ENCODE measurements at regions not wholly inside any gene's neighbourhood (a gene's known extent, or its start where the extent isn't known, plus 50 kb on each side); places are given as distances from the start of the nearest gene placed in this dataset.

DNA sequence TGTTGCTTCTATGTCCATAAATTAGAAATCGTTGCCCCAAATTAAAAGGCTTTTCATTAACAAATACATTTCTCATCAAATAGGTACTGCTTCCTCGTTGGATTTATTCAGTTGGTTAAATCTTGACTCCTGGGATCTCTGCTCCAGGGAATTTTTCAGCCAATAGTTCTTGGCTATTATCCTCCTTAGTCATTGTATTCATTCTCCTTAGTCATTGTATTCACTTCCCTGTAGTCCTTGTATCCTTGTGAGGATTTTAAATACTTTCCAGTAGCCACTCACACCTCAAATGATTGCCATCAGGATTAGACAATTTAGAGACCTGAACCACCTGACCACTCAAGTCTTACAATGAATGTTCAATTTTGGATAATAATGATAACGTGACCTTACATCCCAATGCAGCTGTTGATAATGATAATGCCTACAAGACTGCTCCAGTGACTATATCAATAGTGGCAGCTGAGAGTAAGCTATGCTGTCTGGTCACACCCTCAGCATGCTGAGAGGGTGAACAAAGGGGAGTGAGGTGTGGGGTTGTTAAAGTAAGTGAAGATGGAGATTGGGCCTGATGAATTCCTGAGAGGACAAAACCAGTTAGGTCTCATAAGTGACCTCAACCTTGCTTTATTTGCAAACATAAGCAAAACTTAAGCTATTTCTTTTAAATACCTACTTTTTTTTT, 193.7 kb upstream of the RTL1 start:
- TF ChIP-seq, protein P1, sequence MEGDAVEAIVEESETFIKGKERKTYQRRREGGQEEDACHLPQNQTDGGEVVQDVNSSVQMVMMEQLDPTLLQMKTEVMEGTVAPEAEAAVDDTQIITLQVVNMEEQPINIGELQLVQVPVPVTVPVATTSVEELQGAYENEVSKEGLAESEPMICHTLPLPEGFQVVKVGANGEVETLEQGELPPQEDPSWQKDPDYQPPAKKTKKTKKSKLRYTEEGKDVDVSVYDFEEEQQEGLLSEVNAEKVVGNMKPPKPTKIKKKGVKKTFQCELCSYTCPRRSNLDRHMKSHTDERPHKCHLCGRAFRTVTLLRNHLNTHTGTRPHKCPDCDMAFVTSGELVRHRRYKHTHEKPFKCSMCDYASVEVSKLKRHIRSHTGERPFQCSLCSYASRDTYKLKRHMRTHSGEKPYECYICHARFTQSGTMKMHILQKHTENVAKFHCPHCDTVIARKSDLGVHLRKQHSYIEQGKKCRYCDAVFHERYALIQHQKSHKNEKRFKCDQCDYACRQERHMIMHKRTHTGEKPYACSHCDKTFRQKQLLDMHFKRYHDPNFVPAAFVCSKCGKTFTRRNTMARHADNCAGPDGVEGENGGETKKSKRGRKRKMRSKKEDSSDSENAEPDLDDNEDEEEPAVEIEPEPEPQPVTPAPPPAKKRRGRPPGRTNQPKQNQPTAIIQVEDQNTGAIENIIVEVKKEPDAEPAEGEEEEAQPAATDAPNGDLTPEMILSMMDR (IDR thresholded peaks at IDR 0.05) = no peak
- TF ChIP-seq POLR2A (IDR thresholded peaks at IDR 0.05) = no peak
